BJ (cell line): ENCODE measurements at regions not wholly inside any gene's neighbourhood (a gene's known extent, or its start where the extent isn't known, plus 50 kb on each side); places are given as distances from the start of the nearest gene placed in this dataset.
A peak's percentile ranks its signal among the peaks of the same experiment; 100 is the strongest.

ENCODE experiments used
- CTCF ChIA-PET: fragments of 350-600 bp; formaldehyde crosslinking; extraction: SDS; loops from one replicate; lab custom pipeline; 2021; ENCODE audit warnings: antibody characterized with exemption, inconsistent platforms; lab: Yijun Ruan, JAX
- POLR2A ChIA-PET: fragments of 300-600 bp; sonication (Branson Sonifier 250); formaldehyde crosslinking; extraction: SDS; loops from one replicate; lab custom pipeline; 2021; ENCODE audit warnings: antibody characterized with exemption; lab: Charles Lee
- DNase-seq: peaks from one replicate; pipeline ENCODE4 v3.0.0-alpha.2; 2011; ENCODE audit warnings: low read depth
- H3K27me3 ChIP-seq: 2 replicates; pipeline ENCODE4 v1.6.0; 2011; ENCODE audit warnings: low read length; ENCODE audit not compliant: control insufficient read depth, insufficient read depth
- H3K36me3 ChIP-seq: 2 replicates; pipeline ENCODE4 v1.5.1; 2011; ENCODE audit warnings: low read length; ENCODE audit not compliant: control insufficient read depth, insufficient read depth
- H3K4me3 ChIP-seq: 2 replicates; pipeline ENCODE4 v1.5.1; 2011; ENCODE audit warnings: low read depth, mild to moderate bottlenecking, control low read depth, low read length
- TF ChIP-seq, protein P1 (sequence below): IDR thresholded peaks from 2 replicates; pipeline ENCODE4 v1.5.1; 2011; ENCODE audit warnings: low read depth, mild to moderate bottlenecking, control low read depth, inconsistent platforms, low read length, moderate library complexity; ENCODE audit not compliant: insufficient read depth

DNA sequence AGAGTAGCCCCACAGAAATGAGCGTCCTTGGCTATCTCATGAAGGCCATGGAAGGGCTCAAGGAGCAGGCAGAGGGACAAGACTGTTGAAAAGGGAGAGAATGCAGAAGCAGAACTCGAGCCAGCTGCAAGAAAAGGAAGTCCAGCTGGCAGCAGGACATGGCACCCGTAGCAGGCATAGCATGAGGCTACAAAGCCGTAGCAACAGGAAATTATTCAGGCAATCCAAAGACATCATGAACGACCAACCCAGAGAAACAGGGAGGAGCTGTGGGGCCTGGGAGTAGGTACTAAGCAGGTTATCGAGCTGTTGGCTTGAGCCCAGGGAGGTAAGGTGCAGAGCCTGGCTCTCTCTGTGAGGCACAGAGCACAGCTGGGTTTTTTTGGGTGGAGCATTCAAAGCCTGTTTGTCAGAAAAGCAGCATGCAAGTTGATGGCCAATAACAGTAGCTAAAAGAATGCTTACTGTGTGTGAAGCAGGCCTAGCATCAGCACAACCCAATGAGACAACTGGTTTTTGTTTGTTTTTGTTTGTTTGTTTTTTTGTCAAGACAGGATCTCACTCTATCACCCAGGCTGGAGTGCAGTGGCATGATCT, 144.0 kb upstream of the SMAD3 start:
- CTCF ChIA-PET = interaction anchor here (0.6 to 8.3 kb wide), 3 partner anchors 10 to 1080 kb away, joined by 3 to 35 read pairs (median 5); no protein-coding TSS in a partner anchor
- no peaks in the 10 kb centered on the region for H3K27me3 ChIP-seq

GRCh38 chr15:66922608-66923007, 142.8 kb upstream of the SMAD3 start:
- TF ChIP-seq, protein P1, sequence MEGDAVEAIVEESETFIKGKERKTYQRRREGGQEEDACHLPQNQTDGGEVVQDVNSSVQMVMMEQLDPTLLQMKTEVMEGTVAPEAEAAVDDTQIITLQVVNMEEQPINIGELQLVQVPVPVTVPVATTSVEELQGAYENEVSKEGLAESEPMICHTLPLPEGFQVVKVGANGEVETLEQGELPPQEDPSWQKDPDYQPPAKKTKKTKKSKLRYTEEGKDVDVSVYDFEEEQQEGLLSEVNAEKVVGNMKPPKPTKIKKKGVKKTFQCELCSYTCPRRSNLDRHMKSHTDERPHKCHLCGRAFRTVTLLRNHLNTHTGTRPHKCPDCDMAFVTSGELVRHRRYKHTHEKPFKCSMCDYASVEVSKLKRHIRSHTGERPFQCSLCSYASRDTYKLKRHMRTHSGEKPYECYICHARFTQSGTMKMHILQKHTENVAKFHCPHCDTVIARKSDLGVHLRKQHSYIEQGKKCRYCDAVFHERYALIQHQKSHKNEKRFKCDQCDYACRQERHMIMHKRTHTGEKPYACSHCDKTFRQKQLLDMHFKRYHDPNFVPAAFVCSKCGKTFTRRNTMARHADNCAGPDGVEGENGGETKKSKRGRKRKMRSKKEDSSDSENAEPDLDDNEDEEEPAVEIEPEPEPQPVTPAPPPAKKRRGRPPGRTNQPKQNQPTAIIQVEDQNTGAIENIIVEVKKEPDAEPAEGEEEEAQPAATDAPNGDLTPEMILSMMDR = no peak
- Histone ChIP-seq H3K4me3 (no peak overlapping the region), H3K36me3 (no peaks in the 10 kb centered on the region), H3K27me3 (no peaks in the 10 kb centered on the region)
- ChIA-PET CTCF (interaction anchor here (0.9 to 8.3 kb wide), 3 partner anchors 9 to 19 kb away, joined by 3 to 35 read pairs (median 5); no protein-coding TSS in a partner anchor), POLR2A (no interaction called here)
- no peak for DNase-seq

More for the DNA sequence above, 144.0 kb upstream of the SMAD3 start:
- TF ChIP-seq, protein P1 = no peak
- Histone ChIP-seq H3K36me3 (no peaks in the 10 kb centered on the region), H3K4me3 (no peak overlapping the region)
- POLR2A ChIA-PET = no interaction called here
- DNase-seq = no peak

GRCh38 chr15:66923438-66923881, 141.9 kb upstream of the SMAD3 start:
- no peak for DNase-seq
- Histone ChIP-seq H3K36me3 (no peaks in the 10 kb centered on the region), H3K27me3 (no peaks in the 10 kb centered on the region), H3K4me3 (no peak overlapping the region)
- CTCF ChIA-PET = interaction anchor here (0.6 to 8.3 kb wide), 2 partner anchors 20 to 510 kb away, joined by 3 to 35 read pairs; no protein-coding TSS in a partner anchor
- TF ChIP-seq, protein P1 = peak; percentile 50
- POLR2A ChIA-PET = no interaction called here

DNA sequence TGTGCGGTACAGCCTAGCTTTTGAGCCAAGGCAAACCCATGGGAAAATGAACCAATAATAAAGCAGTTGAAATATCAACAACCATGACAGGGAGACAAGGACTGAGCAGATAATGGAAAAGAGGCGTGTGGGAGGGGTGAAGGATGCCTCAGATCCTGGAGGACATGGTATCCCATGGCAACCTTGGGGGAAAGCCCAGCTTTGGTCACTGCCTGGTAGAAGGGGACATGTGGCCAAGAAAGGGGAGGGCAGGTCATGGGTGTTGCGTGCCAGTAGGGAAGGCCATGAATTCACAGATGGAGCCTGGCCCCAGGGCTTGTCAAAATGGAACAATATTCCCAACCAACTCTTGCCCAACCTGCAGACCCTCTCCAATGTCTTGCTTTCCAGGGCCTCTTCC, 140.5 kb upstream of the SMAD3 start:
- TF ChIP-seq, protein P1 = no peak
- H3K4me3 ChIP-seq = no peak overlapping the region
- H3K36me3 ChIP-seq = no peaks in the 10 kb centered on the region
- H3K27me3 ChIP-seq = no peaks in the 10 kb centered on the region
- ChIA-PET POLR2A (no interaction called here), CTCF (interaction anchor here (1.0 to 1.4 kb wide), 2 partner anchors 17 to 63 kb away, joined by 3 to 4 read pairs; no protein-coding TSS in a partner anchor)
- no peak for DNase-seq

DNA sequence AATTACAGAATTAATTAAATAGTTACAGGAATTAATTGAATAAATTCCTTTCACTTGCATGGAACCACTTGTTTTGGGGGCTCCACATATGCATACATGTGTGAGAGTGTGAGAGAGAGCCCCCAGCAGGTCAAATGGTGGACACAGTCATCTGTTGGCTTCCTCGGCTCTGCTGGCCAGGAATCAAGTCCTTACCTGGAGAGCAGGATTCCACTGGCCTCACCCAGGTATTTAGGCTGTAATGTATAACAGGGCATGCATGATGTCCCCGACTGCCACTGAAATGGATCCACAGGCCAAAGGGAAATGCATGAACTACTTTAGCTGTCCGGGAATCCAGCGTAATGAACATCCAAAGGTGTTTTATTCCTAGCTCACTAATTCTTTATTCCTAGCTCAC, 139.7 kb upstream of the SMAD3 start:
- H3K4me3 ChIP-seq = no peak overlapping the region
- TF ChIP-seq, protein P1 = no peak
- CTCF ChIA-PET = interaction anchor here (1.0 to 1.7 kb wide), 2 partner anchors 17 to 22 kb away, joined by 4 to 7 read pairs; no protein-coding TSS in a partner anchor
- DNase-seq = no peak
- POLR2A ChIA-PET = no interaction called here
- no peaks in the 10 kb centered on the region for H3K36me3 ChIP-seq
- H3K27me3 ChIP-seq = no peaks in the 10 kb centered on the region
